Lung (tissue), 11 donors: ENCODE measurements at regions not wholly inside any gene's neighbourhood (a gene's known extent, or its start where the extent isn't known, plus 50 kb on each side); places are given as distances from the start of the nearest gene placed in this dataset.

ENCODE experiments used
- ATAC-seq: fragments of 200-7000 bp; cut with Tn5 transposase; one replicate; pipeline ENCODE4 v1.9.1; 2020; ENCODE audit warnings: moderate number of reproducible peaks; ENCODE audit not compliant: insufficient read depth, low FRiP score
- DNase-seq, 3 donors: peaks; one replicate each; pipeline ENCODE4 v3.0.0-alpha.2; 2013 to 2017
- H3K27ac ChIP-seq, 2 donors: one replicate each; pipeline ENCODE4 v1.5.1; 2013; ENCODE audit warnings: mild to moderate bottlenecking in 2 of 2, moderate library complexity in 2 of 2, control low read depth in 1 of 2, inconsistent platforms in 1 of 2, low read depth in 1 of 2, low read length in 1 of 2
- H3K27me3 ChIP-seq, 3 donors: one replicate each; pipeline ENCODE4 v1.5.1; 2013; ENCODE audit warnings: low read length in 2 of 3; ENCODE audit not compliant: control insufficient read depth in 3 of 3, insufficient read depth in 3 of 3
- H3K36me3 ChIP-seq, 4 donors: one replicate each; pipeline ENCODE4 v1.5.1; 2013; ENCODE audit warnings: low read length in 4 of 4, mild to moderate bottlenecking in 1 of 4, moderate library complexity in 1 of 4; ENCODE audit not compliant: control insufficient read depth in 4 of 4, insufficient read depth in 4 of 4
- H3K4me1 ChIP-seq, 5 donors: one replicate each; pipeline ENCODE4 v1.5.1; 2013; ENCODE audit warnings: low read length in 5 of 5, mild to moderate bottlenecking in 2 of 5, moderate library complexity in 1 of 5; ENCODE audit not compliant: control insufficient read depth in 5 of 5, insufficient read depth in 5 of 5
- H3K4me3 ChIP-seq: one replicate; pipeline ENCODE4 v1.5.1; 2013; ENCODE audit warnings: mild to moderate bottlenecking, control low read depth, moderate library complexity
- H3K9ac ChIP-seq, 2 donors: one replicate each; pipeline ENCODE4 v1.5.1; 2013; ENCODE audit warnings: low read length in 2 of 2, control low read depth in 1 of 2; ENCODE audit not compliant: insufficient read depth in 1 of 2
- H3K9me3 ChIP-seq, 4 donors: one replicate each; pipeline ENCODE4 v1.5.1; 2013; ENCODE audit warnings: low read length in 3 of 4, mild to moderate bottlenecking in 1 of 4, moderate library complexity in 1 of 4; ENCODE audit not compliant: control insufficient read depth in 4 of 4, insufficient read depth in 3 of 4
- CTCF ChIP-seq: IDR thresholded peaks from 2 replicates; pipeline ENCODE4 v1.5.1; 2012; ENCODE audit warnings: mild to moderate bottlenecking; ENCODE audit errors: control extremely low read depth, extremely low read depth
- WGBS, 2 donors: extraction: QIAGEN DNeasy Blood & Tissue Kit; methylation state at CpG; one replicate each; pipeline ENCODE4 v1.1.7; 2013; 5-methylcytosine and 5-hydroxymethylcytosine counted together
- donor health status: control.
- donor health status: control.
- donor health status: Bipolar disorder and iron deficiency.
- donor health status: healthy.
- donor health status: DM: yes; HTN: yes; CAD: no.

- DNase-seq (peak in 2 of 3 donors; percentile 18 to 58), ATAC-seq (no peak)
- no peak for TF ChIP-seq CTCF
- H3K4me3 ChIP-seq = no peak overlapping the region
- no peaks in the 10 kb centered on the region for H3K27me3 ChIP-seq
- H3K9ac ChIP-seq = no peak overlapping the region
- no peaks in the 10 kb centered on the region for H3K36me3 ChIP-seq
- H3K4me1 ChIP-seq = peaks cover 0 to 13% (median 5%) of the 10 kb centered on the region in 5 donors
- WGBS, 2 donors = 42 to 66% methylated on average over 5 of the region's 5 CpGs
- no peaks in the 10 kb centered on the region for H3K9me3 ChIP-seq
- H3K27ac ChIP-seq = no peak overlapping the region
These were observed 329.7 kb downstream of the FBXW7 start for GRCh38 chr4:152206185-152206584.

GRCh38 chr4:152202415-152202814 lies 333.5 kb downstream of the FBXW7 start:
- H3K9ac ChIP-seq = no peak overlapping the region
- no peak for DNase-seq
- H3K27me3 ChIP-seq = no peaks in the 10 kb centered on the region
- H3K4me3 ChIP-seq = no peak overlapping the region
- no peak for TF ChIP-seq CTCF
- H3K4me1 ChIP-seq = peaks cover 0 to 13% (median 5%) of the 10 kb centered on the region in 5 donors
- ATAC-seq = no peak
- peaks cover 0 to 2% (median 0%) of the 10 kb centered on the region in 4 donors for H3K9me3 ChIP-seq
- no peaks in the 10 kb centered on the region for H3K36me3 ChIP-seq
- 69 to 88% methylated on average over 3 of the region's 3 CpGs for WGBS, 2 donors
- H3K27ac ChIP-seq = no peak overlapping the region

GRCh38 chr4:152200511-152201333 lies 335.2 kb downstream of the FBXW7 start:
- ATAC-seq = no peak
- no peak for DNase-seq
- Histone ChIP-seq H3K27me3 (no peaks in the 10 kb centered on the region), H3K36me3 (no peaks in the 10 kb centered on the region), H3K4me3 (no peak overlapping the region), H3K9ac (no peak overlapping the region), H3K27ac (no peak overlapping the region), H3K9me3 (peaks cover 0 to 2% (median 0%) of the 10 kb centered on the region in 4 donors), H3K4me1 (peaks cover 0 to 8% (median 0%) of the 10 kb centered on the region in 5 donors)
- 76 to 83% methylated on average over 7 of the region's 7 CpGs for WGBS, 2 donors
- TF ChIP-seq CTCF = no peak

GRCh38 chr4:152197211-152197610 lies 338.7 kb downstream of the FBXW7 start:
- H3K9me3 ChIP-seq = peaks cover 0 to 2% (median 0%) of the 10 kb centered on the region in 4 donors

More at GRCh38 chr4:152197211-152197610, 338.7 kb downstream of the FBXW7 start:
- Histone ChIP-seq H3K4me3 (no peak overlapping the region), H3K27ac (peak overlapping the region in 1 of 2 donors; percentile 0), H3K9ac (no peak overlapping the region), H3K36me3 (no peaks in the 10 kb centered on the region), H3K27me3 (no peaks in the 10 kb centered on the region), H3K4me1 (peaks cover 0 to 8% (median 0%) of the 10 kb centered on the region in 5 donors)
- no peak for DNase-seq
- TF ChIP-seq CTCF = no peak
- ATAC-seq = no peak
- 45 to 63% methylated on average over 6 of the region's 6 CpGs for WGBS, 2 donors
